ENCODE measurements at regions not wholly inside any gene's neighbourhood (a gene's known extent, or its start where the extent isn't known, plus 50 kb on each side); places are given as distances from the start of the nearest gene placed in this dataset.
"Not testable (repeated sequence)": the region's sequence is repeated elsewhere in the genome, so short reads cannot be mapped to it uniquely, and the experiment has no call there.

DNA sequence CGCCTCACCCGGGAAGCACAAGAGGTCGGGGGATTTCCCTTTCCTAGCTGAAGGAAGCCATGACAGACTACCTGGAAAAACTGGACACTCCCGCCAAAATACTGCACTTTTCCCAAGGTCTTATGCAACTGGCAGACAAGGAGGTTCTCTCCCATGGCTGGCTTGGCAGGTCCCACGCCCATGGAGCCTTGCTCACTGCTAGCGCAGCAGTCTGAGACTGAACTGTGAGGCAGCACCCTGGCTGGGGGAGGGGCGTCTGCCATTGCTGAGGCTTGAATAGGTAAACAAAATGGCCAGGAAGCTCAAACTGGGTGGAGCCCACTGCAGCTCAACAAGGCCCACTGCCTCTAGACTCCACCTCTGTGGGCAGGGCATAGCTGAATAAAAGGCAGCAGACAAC, 92.1 kb downstream of the C4BPA start:
- not testable (repeated sequence) for DNase-seq

- DNase-seq: not testable (repeated sequence)
Observed at GRCh38 chr1:207201534-207201933, 97.5 kb downstream of the C4BPA start.

DNA sequence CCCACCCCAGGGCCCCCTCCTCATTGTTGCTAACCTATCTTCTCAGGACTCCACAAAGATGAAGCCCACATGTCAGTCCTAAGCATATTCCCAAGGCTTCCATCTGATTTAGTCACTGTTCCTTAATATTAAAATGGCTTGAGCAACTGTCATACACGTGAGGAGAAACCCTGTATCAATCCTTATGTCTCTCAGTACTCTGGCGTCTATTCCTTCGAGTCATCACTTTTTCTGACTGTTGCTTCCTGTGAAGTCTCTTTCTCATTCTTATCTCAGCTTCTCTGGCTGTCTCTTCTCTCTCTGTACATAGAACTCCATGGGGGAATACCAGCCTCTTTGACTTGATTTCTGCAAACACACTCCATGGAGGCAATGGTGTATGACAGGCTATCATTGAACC, 98.4 kb downstream of the C4BPA start:
- no peak for DNase-seq

- peak in 1 of 2 donors; percentile 18 for DNase-seq
Observed at GRCh38 chr1:207203541-207203940, 99.5 kb downstream of the C4BPA start.

GRCh38 chr1:207205614-207206061, 101.6 kb downstream of the C4BPA start:
- peak; percentile 65 to 66 for DNase-seq

DNA sequence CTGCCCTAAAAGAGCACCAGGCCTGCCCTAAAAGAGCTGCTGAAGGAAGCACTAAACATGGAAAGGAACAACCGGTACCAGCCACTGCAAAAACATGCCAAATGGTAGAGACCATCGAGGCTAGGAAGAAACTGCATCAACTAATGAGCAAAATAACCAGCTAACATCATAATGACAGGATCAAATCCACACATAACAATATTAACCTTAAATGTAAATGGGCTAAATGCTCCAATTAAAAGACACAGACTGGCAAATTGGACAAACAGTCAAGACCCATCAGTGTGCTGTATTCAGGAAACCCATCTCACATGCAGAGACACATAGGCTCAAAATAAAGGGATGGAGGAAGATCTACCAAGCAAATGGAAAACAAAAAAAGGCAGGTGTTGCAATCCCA, 104.7 kb downstream of the C4BPA start:
- DNase-seq: not testable (repeated sequence)

DNA sequence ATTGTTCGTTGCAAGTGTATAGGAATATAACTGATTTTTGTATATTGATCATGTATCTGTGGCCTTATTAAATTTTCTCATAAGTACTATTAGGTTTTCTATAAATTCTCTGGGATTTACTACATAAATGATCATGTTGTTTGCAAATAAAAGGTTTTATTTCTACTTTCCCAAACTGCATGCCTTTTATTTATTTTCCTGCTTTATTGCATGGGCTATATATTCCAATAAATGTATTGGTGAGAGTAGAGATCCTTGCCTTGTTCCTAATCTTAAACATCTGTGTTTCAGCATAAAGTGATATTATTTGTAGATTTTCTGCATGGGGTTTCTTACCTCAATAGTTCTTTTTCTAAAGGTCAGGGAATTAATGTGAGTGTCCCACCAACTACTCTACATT, 107.0 kb upstream of the CD55 start:
- DNase-seq: no peak

GRCh38 chr1:207217778-207218511, 103.5 kb upstream of the CD55 start:
- DNase-seq: no peak

DNA sequence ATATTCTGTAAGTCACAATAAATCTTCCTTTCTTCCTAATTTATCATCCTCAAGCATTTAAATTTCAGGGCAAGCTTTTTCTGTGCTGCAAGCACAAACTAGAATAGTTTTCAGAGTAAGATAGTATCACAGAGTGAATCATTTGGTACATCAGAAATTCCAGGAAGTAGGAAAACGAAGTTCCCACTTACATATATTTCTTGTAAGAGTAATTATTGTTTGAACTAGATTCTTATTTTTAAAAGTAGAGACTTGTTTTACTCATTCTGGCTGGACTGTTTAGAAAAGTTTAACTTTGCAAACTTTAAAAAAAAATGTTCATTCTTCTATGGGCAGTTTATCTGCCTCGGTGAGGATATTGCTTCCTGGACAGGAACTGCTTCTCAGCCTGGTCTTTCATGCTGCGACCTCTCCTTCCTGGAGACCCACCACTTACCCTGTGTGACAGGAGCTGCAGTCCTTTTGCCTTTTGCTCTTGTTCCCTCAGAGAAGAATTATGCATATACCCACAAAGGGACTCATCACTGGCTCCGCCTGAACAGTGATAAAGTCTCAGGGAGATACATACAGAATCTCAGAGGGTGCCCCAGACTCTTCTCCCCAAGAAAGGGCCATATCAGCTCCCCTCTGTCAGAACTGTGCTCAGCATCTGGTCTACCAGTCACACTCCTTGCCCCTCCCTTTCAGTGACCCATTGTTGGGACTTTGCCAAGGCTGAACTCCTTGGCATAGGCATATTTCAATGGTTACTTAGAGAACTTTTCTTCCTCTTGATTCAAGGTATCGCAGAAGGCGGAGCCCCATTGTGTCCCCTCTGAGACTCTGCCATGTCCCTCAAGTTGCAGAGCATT, 102.7 kb upstream of the CD55 start:
- no peak for DNase-seq

DNA sequence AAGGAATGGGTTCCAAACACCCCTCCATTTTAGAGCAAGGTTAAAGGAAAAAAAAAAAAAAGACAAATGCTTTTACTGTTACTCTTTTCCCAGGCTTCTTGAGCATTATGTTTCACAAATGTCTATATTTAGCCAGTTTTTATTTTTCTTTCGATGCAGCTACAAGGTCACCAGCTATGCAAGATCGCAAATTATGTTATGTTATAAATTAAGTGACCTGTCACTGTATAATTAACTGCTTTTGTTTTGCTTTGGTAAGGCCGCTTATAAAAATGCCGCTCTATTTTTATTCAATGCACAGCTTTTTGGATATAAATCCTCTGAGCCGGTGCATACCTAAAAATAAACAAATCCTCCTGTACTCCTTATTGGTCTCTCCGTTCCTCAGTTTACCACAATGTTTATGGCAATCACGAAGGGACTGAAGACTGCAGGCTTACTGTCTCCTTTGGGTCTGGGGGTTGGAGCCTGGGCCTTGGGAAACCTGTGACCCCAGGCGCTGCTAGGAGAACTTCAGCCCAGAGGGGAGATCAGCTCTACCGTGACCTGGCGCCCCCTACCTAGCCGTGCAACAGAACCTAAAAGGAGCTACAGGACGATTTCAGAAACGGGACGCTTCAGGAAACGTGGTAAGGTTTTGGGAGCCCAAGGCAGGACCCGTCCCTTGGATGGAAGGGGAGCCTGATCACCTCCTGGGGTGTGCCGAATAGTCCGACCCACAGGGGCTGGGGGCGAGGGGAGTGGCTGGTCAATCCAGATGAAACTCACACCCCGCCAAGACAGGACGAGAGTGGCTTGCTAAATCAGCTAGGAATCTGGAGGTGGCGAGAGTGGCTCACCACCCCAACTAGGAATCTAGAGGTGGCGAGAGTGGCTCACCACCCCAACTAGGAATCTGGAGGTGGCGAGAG, 101.2 kb upstream of the CD55 start:
- no peak for DNase-seq

- peak in 1 of 2 donors; percentile 43 for DNase-seq
Observed at GRCh38 chr1:207221934-207222351, 99.5 kb upstream of the CD55 start.

GRCh38 chr1:207223162-207223561, 98.3 kb upstream of the CD55 start:
- no peak for DNase-seq

DNA sequence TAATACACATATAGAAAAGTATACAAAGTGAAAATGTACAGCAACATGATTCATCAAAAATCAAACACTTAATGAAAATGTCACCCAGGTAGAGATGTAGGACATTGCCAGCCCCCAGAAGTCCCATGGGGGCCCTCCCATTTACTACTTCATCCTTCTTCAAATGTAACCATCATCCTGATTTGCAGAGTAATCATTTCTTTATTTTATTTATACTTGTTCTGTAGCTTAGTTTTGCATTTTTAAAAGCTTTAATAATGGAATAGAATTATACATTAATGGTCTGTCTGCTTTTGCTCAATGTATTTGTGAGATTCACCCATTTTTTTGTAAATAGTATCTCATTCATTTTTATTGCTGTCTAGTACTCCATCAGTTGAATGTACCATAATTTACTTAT, 96.8 kb upstream of the CD55 start:
- DNase-seq: no peak

DNA sequence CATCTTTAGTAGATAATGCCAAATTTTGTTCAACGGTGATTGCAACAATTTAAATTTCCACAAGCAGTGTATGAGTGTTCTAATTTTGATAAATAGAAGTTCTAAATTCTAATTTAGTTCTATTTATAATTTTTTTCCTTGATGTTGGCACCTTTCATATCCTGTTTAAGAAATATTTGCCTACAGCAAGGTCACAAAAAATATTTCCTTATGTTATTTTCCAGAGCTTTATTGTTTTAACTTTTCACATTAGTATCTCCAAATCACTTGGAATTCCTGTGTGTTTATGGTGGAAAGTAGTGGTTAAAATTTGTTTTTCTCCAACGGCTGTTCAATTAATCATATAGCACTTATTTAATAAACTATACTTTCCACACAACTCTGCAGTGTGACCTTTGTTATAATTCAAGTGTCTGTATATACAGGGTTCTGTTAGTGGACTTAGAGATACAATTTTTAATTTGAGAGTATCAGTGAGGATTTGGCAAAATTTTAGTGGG, 94.3 kb upstream of the CD55 start:
- DNase-seq: no peak

GRCh38 chr1:207228987-207229386, 92.5 kb upstream of the CD55 start:
- no peak for DNase-seq

- DNase-seq: no peak
Observed at GRCh38 chr1:207230441-207230840, 91.0 kb upstream of the CD55 start.

- DNase-seq: no peak
Observed at GRCh38 chr1:207234690-207235089, 86.8 kb upstream of the CD55 start.

DNA sequence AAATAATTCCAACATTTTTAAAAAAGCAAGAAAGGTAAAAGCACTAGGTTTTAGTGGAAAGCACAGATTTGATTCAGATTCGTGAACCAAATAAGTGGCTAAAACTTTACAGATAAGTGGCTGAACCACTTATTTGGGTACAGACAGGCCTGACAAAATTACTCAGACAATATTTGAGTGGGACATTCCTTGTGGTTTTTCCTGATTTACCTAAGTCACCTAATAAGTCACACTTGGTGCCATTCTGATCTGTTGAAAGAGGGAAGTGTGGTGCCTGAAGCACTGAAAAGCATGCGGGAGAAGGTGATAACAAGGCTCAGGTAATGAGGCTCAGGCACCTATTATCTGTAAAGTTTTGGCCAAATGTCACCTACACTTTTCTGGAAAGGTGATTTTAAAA, 81.6 kb upstream of the CD55 start:
- DNase-seq: peak in 1 of 2 donors; percentile 25

DNA sequence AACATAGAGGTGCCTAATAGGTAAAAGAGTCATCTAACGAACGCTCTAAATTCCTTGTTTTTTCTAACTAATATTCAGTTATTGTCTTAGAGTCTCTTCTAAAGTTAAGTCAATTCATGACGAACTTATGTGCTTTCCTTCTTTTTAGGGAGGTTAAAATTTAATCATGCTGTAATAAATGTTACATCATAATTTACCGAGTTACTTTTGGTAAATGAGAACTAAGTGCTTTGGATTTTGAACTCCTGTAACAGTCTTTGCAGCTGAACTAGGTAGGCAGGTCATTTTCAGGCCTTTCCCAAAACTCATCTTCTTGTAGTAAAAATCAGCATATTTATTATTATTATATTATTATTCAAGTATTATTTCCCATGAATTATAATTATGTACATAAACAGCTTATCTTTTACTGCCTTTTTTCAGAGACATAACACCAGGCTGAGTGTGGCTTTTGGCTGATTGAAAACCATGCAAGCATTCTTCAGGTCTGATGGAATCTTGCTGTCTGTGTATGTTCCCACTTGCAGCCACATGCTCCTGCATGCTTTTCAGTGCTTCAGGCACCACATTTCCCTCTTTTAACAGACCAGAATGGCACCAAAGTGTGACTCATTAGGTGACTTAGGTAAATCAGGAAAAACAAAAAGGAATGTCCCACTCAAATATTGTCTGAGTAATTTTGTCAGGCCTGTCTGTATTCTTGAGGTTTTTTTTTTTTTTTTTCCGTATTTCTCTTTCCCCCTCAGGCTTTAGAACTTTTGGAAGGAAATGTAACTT, 81.0 kb upstream of the CD55 start:
- peak in 1 of 2 donors; percentile 47 for DNase-seq

DNA sequence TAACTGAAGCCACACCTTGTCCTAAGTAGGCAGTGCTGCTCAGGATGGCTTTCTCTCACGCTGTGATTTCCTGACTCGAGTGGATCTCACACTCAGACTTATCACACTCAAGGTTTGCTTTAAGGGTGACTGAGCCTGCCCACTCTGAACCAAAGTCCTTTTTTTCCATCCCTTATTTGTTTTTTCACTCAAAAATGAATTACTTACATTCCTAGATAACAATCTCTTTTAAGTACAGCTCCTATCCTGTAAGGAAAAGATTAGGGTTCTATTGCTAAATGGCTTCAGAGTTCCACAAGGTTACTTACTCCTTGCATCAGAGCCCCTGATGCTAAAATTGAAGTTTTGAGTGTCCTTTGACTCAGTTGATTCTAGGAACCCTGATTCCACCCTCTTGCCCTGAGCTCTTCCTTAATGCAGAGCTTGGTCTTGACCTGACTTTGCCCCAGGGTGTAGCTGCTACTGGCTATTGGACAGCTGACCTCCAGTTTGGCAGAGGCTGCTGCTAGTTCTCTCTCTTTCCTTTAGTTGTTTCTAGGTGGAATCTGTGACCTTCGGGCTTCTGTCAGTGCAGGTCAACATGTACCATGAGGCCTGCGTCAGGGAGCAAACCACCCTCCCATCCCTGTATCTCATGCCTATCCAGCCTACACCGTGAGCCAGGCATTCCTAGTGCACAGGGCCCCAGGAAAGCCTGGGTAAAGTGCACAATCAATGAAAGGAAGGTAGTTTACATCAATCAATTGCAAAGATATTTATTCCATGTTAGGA, 80.1 kb upstream of the CD55 start:
- DNase-seq: no peak
